T-helper 9 cell (primary cell): ENCODE measurements at regions not wholly inside any gene's neighbourhood (a gene's known extent, or its start where the extent isn't known, plus 50 kb on each side); places are given as distances from the start of the nearest gene placed in this dataset.
A peak's percentile ranks its signal among the peaks of the same experiment; 100 is the strongest.
"Not testable (repeated sequence)": the region's sequence is repeated elsewhere in the genome, so short reads cannot be mapped to it uniquely, and the experiment has no call there.

Experiments
- DNase-seq: peaks from one replicate; pipeline ENCODE4 v3.0.0-alpha.2; 2020

- DNase-seq = no peak
Observed at GRCh38 chr4:123603165-123603564, 206.6 kb downstream of the SPRY1 start.

GRCh38 chr4:123605797-123606196 is 209.2 kb downstream of the SPRY1 start:
- DNase-seq = not testable (repeated sequence)

- DNase-seq = no peak
Observed at GRCh38 chr4:123606336-123606735, 209.7 kb downstream of the SPRY1 start.

- DNase-seq = no peak
Observed at GRCh38 chr4:123606946-123607542, 210.4 kb downstream of the SPRY1 start.

GRCh38 chr4:123609829-123610228 is 213.2 kb downstream of the SPRY1 start:
- no peak for DNase-seq

GRCh38 chr4:123613586-123614344 is 217.2 kb downstream of the SPRY1 start:
- no peak for DNase-seq

- DNase-seq = no peak
Observed at GRCh38 chr4:123615901-123616300, 219.3 kb downstream of the SPRY1 start.

- DNase-seq = peak; percentile 32
Observed at GRCh38 chr4:123616951-123617461, 220.4 kb downstream of the SPRY1 start.

- no peak for DNase-seq
Observed at GRCh38 chr4:123617791-123618190, 221.2 kb downstream of the SPRY1 start.

GRCh38 chr4:123618606-123619005 is 222.0 kb downstream of the SPRY1 start:
- no peak for DNase-seq

- DNase-seq = no peak
Observed at GRCh38 chr4:123619326-123619725, 222.7 kb downstream of the SPRY1 start.

- DNase-seq = no peak
Observed at GRCh38 chr4:123619895-123620294, 223.3 kb downstream of the SPRY1 start.

GRCh38 chr4:123621072-123621705 is 224.6 kb downstream of the SPRY1 start:
- DNase-seq = no peak

- no peak for DNase-seq
Observed at GRCh38 chr4:123622572-123622971, 226.0 kb downstream of the SPRY1 start.

GRCh38 chr4:123623611-123624010 is 227.0 kb downstream of the SPRY1 start:
- no peak for DNase-seq

GRCh38 chr4:123624959-123625358 is 228.4 kb downstream of the SPRY1 start:
- no peak for DNase-seq

- DNase-seq = no peak
Observed at GRCh38 chr4:123628288-123628687, 231.7 kb downstream of the SPRY1 start.

- no peak for DNase-seq
Observed at GRCh38 chr4:123631786-123632692, 235.4 kb downstream of the SPRY1 start.

GRCh38 chr4:123632693-123633030 is 236.1 kb downstream of the SPRY1 start:
- DNase-seq = no peak

GRCh38 chr4:123638834-123639233 is 242.2 kb downstream of the SPRY1 start:
- DNase-seq = no peak

- no peak for DNase-seq
Observed at GRCh38 chr4:123640271-123640670, 243.7 kb downstream of the SPRY1 start.

- DNase-seq = no peak
Observed at GRCh38 chr4:123640824-123641223, 244.2 kb downstream of the SPRY1 start.

GRCh38 chr4:123643691-123644090 is 247.1 kb downstream of the SPRY1 start:
- DNase-seq = no peak
